ENCODE measurements at regions not wholly inside any gene's neighbourhood (a gene's known extent, or its start where the extent isn't known, plus 50 kb on each side); places are given as distances from the start of the nearest gene placed in this dataset.

DNA sequence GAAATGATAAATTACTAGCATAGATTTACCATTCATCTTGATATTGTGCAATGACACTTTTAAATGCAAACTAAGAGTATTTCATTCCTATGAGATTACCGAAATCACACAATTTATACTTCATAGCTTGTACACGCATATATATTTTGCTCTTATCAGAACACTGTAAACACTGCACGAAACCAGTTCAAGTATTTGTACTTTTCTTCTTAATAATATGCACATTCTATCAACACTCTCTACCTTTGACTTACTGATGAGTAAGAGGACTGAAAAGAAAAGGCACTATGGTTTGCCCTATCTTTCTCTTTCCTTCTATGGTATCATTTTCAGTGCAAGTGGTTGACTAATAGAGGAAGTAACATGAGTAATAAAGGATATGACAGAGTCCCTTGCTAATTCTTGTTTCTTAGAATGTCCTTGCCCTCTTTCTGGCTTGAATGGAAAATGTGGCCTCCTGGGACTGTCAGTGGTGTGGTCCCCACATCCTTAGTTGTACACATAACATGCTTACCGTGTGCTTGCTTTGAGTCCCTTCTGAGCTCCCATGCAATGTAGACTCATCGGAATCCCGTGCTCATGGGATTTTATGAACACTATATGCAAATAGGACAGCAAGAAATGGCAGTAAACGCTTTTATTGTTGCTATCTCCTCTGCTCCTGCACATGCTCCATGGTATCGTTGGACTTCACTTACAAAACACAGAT lies 363.5 kb upstream of the TNP1 start:
- TF ChIP-seq, protein P1, sequence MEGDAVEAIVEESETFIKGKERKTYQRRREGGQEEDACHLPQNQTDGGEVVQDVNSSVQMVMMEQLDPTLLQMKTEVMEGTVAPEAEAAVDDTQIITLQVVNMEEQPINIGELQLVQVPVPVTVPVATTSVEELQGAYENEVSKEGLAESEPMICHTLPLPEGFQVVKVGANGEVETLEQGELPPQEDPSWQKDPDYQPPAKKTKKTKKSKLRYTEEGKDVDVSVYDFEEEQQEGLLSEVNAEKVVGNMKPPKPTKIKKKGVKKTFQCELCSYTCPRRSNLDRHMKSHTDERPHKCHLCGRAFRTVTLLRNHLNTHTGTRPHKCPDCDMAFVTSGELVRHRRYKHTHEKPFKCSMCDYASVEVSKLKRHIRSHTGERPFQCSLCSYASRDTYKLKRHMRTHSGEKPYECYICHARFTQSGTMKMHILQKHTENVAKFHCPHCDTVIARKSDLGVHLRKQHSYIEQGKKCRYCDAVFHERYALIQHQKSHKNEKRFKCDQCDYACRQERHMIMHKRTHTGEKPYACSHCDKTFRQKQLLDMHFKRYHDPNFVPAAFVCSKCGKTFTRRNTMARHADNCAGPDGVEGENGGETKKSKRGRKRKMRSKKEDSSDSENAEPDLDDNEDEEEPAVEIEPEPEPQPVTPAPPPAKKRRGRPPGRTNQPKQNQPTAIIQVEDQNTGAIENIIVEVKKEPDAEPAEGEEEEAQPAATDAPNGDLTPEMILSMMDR (IDR thresholded peaks at IDR 0.05; ENCODE audit: control insufficient read depth, insufficient read depth, low read depth, low read length, missing control alignments): no peak
- peak; percentile 57 for DNase-seq (ENCODE audit: low read depth)
- H3K4me3 ChIP-seq (ENCODE audit: control insufficient read depth, low read depth, low read length): no peak overlapping the region

DNA sequence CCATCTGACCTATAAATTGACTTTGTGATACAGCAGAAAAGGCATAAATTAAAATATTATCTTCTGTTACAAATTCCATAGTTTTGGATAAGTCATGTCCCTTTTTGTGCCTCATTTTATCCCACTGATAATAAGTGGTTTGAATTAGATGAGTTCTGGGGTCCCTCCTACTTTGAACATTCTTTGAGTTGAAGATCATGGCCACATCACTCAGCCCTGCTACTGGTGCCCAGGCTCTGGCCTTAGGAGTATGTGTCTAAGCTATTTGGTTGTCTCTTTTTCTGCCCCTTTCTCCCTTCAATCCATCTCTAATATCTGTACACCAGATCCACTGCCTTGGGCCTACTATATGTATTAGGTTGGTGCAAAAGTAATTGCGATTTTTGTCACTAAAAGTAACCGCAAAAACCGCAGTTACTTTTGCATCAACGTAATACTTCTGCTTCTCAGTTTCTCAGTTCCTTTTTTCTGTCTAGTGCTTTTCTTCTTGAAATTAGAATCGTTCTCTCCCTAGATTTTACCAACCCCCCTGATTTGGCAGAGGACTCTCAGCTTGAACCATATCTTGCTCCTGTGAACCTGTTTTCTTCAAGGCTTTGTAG lies 362.5 kb upstream of the TNP1 start:
- TF ChIP-seq, protein P1 (IDR thresholded peaks at IDR 0.05; ENCODE audit: control insufficient read depth, insufficient read depth, low read depth, low read length, missing control alignments): no peak
- H3K4me3 ChIP-seq (ENCODE audit: control insufficient read depth, low read depth, low read length): no peak overlapping the region
- DNase-seq (ENCODE audit: low read depth): no peak

DNA sequence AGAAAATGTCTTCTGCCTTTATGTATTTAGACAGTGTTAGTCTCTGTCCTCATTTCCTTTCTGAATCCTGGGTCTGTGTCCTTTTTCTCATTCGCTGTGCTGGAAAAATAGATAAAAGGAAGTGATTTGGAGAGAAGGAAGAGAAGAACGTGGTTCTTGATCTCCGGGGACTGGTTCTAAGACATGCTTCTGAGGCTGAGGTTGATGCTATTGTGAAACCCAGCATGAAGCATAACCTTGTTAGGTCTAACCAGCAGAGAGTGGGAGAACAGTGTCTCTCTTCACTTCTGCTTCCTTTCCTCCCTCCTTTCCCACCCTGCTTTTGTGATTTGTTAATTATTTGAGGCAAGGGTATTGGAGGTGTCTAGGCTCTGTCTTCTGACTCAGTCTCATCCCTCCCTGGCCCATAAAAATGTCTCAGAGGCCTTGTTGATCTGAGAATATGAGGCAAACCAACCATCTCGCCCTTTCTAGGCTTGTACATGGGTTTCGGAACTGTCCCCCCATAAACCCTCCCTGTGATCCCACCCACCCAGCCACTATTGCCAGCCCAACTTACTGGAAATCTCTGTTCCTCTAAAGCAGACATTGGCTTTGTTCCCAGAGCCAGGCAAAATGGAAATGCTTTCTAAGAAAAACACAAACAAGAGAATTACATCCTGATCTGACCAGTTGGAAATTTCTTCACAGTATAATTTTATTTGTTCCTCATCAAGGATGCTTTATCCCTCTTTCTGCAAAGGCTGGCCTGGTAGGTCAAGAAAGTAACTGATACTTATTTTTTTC lies 360.6 kb upstream of the TNP1 start:
- DNase-seq (ENCODE audit: low read depth): no peak
- H3K4me3 ChIP-seq (ENCODE audit: control insufficient read depth, low read depth, low read length): no peak overlapping the region
- TF ChIP-seq, protein P1 (IDR thresholded peaks at IDR 0.05; ENCODE audit: control insufficient read depth, insufficient read depth, low read depth, low read length, missing control alignments): no peak

DNA sequence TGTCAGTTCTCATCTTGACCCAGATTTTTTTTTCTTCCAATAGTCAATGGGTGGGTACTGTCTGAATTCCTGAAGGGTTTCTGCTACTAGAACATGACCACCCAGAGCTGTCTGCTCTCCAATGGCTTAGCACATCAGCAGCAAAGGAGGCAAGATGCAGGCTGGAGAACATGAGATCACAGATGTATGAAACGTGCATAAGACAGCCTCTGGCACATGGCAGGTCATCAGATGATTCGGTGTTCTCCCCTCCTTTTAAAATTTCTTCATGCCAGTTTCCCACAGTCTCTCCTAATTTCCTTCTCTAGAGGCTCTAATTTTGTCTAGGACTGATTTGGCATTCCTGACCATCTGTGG lies 359.3 kb upstream of the TNP1 start:
- TF ChIP-seq, protein P1 (IDR thresholded peaks at IDR 0.05; ENCODE audit: control insufficient read depth, insufficient read depth, low read depth, low read length, missing control alignments): no peak
- DNase-seq (ENCODE audit: low read depth): no peak
- no peak overlapping the region for H3K4me3 ChIP-seq (ENCODE audit: control insufficient read depth, low read depth, low read length)

DNA sequence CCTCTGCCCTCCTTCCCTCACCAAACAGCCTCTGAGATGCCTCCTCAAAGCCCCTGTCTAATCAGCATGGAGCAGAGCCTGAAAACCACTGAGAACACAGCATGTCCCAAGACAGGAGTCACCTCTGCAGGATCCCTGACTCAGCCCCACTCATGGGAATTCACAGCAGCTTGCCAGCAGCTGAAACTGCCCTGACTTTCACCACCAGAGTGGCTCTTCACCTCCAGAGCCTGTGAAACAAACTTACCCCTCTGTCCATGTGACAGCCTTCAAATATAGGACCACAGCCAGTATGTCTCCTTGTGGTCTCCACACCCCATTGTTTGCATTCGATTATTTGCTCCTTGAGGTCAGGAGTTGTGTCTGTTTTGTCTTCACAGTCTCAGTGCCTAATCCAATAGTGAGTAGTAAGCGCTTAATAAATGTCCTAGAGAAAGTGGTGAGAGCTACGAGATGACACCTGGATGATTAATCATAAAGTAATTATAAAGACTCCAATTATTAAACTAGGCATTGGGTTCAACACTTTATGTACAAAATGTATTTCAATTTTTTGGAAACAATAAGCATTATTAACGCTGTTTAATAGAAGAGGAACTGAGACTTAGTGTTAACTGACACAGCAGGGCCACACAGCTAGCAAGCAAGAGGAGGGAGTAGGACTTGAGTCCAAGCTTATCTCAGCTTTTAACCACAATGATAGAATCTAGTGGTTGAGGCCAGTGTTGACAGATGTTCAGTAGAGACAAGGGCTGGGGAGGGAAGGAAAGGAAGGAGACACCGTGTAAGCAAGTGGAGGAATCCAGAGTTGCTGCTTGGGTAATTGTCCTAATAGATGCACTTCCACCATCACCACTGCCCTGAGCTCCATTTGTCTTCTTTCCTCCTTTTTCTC lies 358.7 kb upstream of the TNP1 start:
- peak; percentile 18 for DNase-seq (ENCODE audit: low read depth)
- TF ChIP-seq, protein P1 (IDR thresholded peaks at IDR 0.05; ENCODE audit: control insufficient read depth, insufficient read depth, low read depth, low read length, missing control alignments): no peak

DNA sequence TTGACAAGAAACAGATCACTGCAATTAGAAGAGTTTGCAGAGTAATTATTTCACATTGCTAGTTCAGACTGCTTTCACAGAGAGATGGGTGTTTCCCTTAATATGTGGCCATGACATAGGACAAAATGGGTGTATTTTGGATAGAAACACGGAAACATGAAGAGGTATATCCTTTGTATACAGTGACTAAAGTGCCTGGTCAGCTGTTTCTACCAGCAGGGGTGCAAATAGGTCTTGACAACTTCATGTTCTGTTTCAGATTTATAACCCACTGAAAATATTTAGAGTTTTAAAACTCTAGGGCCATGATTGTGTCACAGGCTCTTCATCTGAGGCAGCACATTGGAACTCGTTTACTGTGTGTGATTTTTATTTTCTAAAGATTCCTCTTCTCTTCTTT lies 357.1 kb upstream of the TNP1 start:
- H3K4me3 ChIP-seq (ENCODE audit: control insufficient read depth, low read depth, low read length): no peak overlapping the region
- TF ChIP-seq, protein P1 (IDR thresholded peaks at IDR 0.05; ENCODE audit: control insufficient read depth, insufficient read depth, low read depth, low read length, missing control alignments): no peak
- DNase-seq (ENCODE audit: low read depth): no peak

More for the DNA sequence above, 358.7 kb upstream of the TNP1 start:
- H3K4me3 ChIP-seq (ENCODE audit: control insufficient read depth, low read depth, low read length): no peak overlapping the region
